Loucy (cell line): ENCODE measurements at regions not wholly inside any gene's neighbourhood (a gene's known extent, or its start where the extent isn't known, plus 50 kb on each side); places are given as distances from the start of the nearest gene placed in this dataset.

Source experiments
- H2AFZ ChIP-seq: fragments of 200-600 bp; sonication (generic); 2 replicates; pipeline ENCODE4 v1.6.0; 2016; ENCODE audit warnings: antibody characterized with exemption, mild to moderate bottlenecking, low read length, moderate library complexity
- H3F3A ChIP-seq: fragments of 200-600 bp; 2 replicates; pipeline ENCODE4 v1.6.0; 2016; ENCODE audit warnings: antibody characterized with exemption, low read depth, mild to moderate bottlenecking
- H3K27me3 ChIP-seq: fragments of 200-600 bp; sonication (generic); 2 replicates; pipeline ENCODE4 v1.6.1; 2014; ENCODE audit warnings: low read length, mild to moderate bottlenecking; ENCODE audit not compliant: insufficient read depth, poor library complexity, severe bottlenecking
- H3K36me3 ChIP-seq: fragments of 200-600 bp; sonication (generic); 2 replicates; pipeline ENCODE4 v1.6.1; 2016; ENCODE audit warnings: low read length; ENCODE audit not compliant: insufficient read depth
- H3K4me1 ChIP-seq: fragments of 200-600 bp; sonication (generic); 2 replicates; pipeline ENCODE4 v1.5.1; 2014; ENCODE audit warnings: low read length, mild to moderate bottlenecking; ENCODE audit not compliant: insufficient read depth, poor library complexity, severe bottlenecking
- H3K4me2 ChIP-seq: fragments of 200-600 bp; sonication (generic); 2 replicates; pipeline ENCODE4 v1.6.0; 2014; ENCODE audit warnings: antibody characterized with exemption, low read length, low read depth, mild to moderate bottlenecking; ENCODE audit not compliant: poor library complexity, severe bottlenecking
- H3K4me3 ChIP-seq: fragments of 200-600 bp; sonication (generic); 2 replicates; pipeline ENCODE4 v1.5.1; 2014; ENCODE audit warnings: low read length, mild to moderate bottlenecking, mixed read lengths; ENCODE audit not compliant: poor library complexity, severe bottlenecking
- H3K79me2 ChIP-seq: fragments of 200-600 bp; sonication (generic); 2 replicates; pipeline ENCODE4 v1.6.1; 2014; ENCODE audit warnings: low read length; ENCODE audit not compliant: insufficient read depth
- H3K9ac ChIP-seq: fragments of 200-600 bp; sonication (generic); 2 replicates; pipeline ENCODE4 v1.6.0; 2014; ENCODE audit warnings: mild to moderate bottlenecking, low read depth, low read length, moderate library complexity; ENCODE audit not compliant: poor library complexity, severe bottlenecking
- H3K9me2 ChIP-seq: fragments of 200-600 bp; sonication (generic); replicated peaks from 2 replicates; pipeline ENCODE4 v1.6.1; 2016; ENCODE audit warnings: low read depth, low read length, mixed read lengths
- H3K9me3 ChIP-seq: fragments of 200-600 bp; sonication (generic); 2 replicates; pipeline ENCODE4 v1.6.1; 2014; ENCODE audit warnings: mild to moderate bottlenecking, antibody characterized with exemption, low read length, low read depth; ENCODE audit not compliant: insufficient read depth
- H4K20me1 ChIP-seq: fragments of 200-600 bp; sonication (generic); 2 replicates; pipeline ENCODE4 v1.6.0; 2014; ENCODE audit warnings: antibody characterized with exemption, low read length, mild to moderate bottlenecking; ENCODE audit not compliant: insufficient read depth, poor library complexity, severe bottlenecking
- CTCF ChIP-seq: fragments of 200-600 bp; sonication (generic); conservative IDR thresholded peaks from 2 replicates; pipeline ENCODE4 v1.5.1; 2014; ENCODE audit warnings: mild to moderate bottlenecking, antibody characterized with exemption, low read length
- EZH2phosphoT487 ChIP-seq: fragments of 200-600 bp; IDR thresholded peaks from 2 replicates; pipeline ENCODE4 v1.6.1; 2018; ENCODE audit warnings: antibody characterized with exemption, mild to moderate bottlenecking, moderate library complexity, borderline replicate concordance

GRCh38 chr1:165036403-165036802 is 320.1 kb downstream of the LMX1A start:
- Histone ChIP-seq H3K79me2 (no peaks in the 10 kb centered on the region), H3K9me2 (no peaks in the 10 kb centered on the region), H3K27me3 (no peaks in the 10 kb centered on the region), H3K4me3 (no peak overlapping the region), H3K36me3 (no peaks in the 10 kb centered on the region), H3F3A (no peaks in the 10 kb centered on the region), H3K9ac (no peak overlapping the region), H4K20me1 (no peaks in the 10 kb centered on the region), H2AFZ (no peak overlapping the region), H3K4me1 (no peaks in the 10 kb centered on the region), H3K9me3 (no peaks in the 10 kb centered on the region), H3K4me2 (no peak overlapping the region)
- TF ChIP-seq EZH2phosphoT487 (no peak), CTCF (no peak)

- Histone ChIP-seq H3K4me3 (no peak overlapping the region), H3K27me3 (no peaks in the 10 kb centered on the region), H3K79me2 (no peaks in the 10 kb centered on the region), H3F3A (no peaks in the 10 kb centered on the region), H3K4me1 (no peaks in the 10 kb centered on the region), H3K9me3 (no peaks in the 10 kb centered on the region), H3K9me2 (no peaks in the 10 kb centered on the region), H3K36me3 (no peaks in the 10 kb centered on the region), H2AFZ (no peak overlapping the region), H3K4me2 (no peak overlapping the region), H4K20me1 (no peaks in the 10 kb centered on the region), H3K9ac (no peak overlapping the region)
- TF ChIP-seq EZH2phosphoT487 (no peak), CTCF (no peak)
Observed at GRCh38 chr1:165034136-165034809, 322.2 kb downstream of the LMX1A start.

GRCh38 chr1:165031001-165031400 is 325.5 kb downstream of the LMX1A start:
- no peaks in the 10 kb centered on the region for H3K9me2 ChIP-seq
- H3K4me1 ChIP-seq, result no peaks in the 10 kb centered on the region
- H3K9me3 ChIP-seq, result no peaks in the 10 kb centered on the region
- H3K27me3 ChIP-seq, result no peaks in the 10 kb centered on the region
- H3K4me3 ChIP-seq, result no peak overlapping the region
- H3K4me2 ChIP-seq, result no peak overlapping the region
- H3K36me3 ChIP-seq, result no peaks in the 10 kb centered on the region
- no peak overlapping the region for H2AFZ ChIP-seq
- H3K9ac ChIP-seq, result no peak overlapping the region
- no peaks in the 10 kb centered on the region for H3F3A ChIP-seq
- no peaks in the 10 kb centered on the region for H4K20me1 ChIP-seq
- H3K79me2 ChIP-seq, result no peaks in the 10 kb centered on the region
- TF ChIP-seq CTCF (no peak), EZH2phosphoT487 (no peak)
